GM12874 (cell line): ENCODE measurements at regions not wholly inside any gene's neighbourhood (a gene's known extent, or its start where the extent isn't known, plus 50 kb on each side); places are given as distances from the start of the nearest gene placed in this dataset.

ENCODE experiments used
- TF ChIP-seq, protein P1 (sequence below): IDR thresholded peaks from 2 replicates; pipeline ENCODE4 v1.5.1; 2011; ENCODE audit warnings: low read depth, mild to moderate bottlenecking, control low read depth, low read length, moderate library complexity; ENCODE audit not compliant: insufficient read depth

DNA sequence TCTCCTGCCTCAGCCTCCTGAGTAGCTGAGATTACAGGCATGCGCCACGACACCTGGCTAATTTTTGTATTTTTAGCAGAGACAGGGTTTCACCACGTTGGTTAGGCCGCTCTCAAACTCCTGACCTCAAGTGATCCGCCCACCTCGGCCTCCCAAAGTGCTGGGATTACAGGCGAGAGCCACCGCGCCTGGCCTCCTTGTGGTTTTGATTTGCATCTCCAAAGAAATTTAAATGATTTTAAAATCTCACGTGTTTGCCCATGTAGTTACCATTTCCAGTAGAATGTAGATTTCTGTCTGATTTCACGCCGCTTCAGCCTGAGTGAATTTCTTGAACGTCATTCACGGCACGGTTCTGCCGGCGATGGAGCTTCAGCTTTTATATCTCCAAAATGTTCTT is 55.8 kb downstream of the IGF2 start:
- TF ChIP-seq, protein P1, sequence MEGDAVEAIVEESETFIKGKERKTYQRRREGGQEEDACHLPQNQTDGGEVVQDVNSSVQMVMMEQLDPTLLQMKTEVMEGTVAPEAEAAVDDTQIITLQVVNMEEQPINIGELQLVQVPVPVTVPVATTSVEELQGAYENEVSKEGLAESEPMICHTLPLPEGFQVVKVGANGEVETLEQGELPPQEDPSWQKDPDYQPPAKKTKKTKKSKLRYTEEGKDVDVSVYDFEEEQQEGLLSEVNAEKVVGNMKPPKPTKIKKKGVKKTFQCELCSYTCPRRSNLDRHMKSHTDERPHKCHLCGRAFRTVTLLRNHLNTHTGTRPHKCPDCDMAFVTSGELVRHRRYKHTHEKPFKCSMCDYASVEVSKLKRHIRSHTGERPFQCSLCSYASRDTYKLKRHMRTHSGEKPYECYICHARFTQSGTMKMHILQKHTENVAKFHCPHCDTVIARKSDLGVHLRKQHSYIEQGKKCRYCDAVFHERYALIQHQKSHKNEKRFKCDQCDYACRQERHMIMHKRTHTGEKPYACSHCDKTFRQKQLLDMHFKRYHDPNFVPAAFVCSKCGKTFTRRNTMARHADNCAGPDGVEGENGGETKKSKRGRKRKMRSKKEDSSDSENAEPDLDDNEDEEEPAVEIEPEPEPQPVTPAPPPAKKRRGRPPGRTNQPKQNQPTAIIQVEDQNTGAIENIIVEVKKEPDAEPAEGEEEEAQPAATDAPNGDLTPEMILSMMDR: no peak

DNA sequence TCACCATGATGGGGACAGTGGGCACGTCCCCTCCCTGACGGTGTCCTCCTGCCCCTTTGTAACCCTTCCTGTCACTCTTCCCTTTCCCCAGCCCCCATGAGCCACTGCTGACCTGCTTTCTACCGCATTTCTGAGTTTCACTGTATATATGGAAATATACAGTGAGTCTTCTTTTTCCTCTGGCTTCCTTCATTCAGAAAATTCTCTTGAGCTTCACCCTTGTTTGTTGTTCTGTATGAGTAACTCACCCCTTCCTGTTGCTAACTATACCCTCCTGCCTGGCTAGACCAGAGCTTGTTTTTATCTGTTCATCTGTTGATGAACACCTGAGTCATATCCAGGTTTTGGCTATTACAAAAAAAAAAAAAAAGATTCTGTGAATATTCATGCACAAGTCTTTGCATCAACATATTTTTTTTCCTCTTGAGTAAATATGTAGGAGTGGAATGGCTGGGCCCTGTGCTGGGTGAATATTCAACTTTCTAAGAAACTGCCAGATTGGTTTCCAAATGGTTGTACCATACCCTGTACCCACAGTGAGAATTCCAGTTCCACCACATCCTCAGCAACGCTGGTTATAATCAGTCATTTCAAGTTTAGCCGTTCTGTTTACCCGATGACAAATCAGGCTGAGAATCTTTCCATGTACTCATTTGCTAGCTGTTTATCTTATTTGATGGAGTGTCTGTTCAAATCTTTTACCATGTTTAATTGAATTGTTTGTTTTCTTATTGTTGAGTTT is 62.0 kb downstream of the IGF2 start:
- TF ChIP-seq, protein P1: no peak

DNA sequence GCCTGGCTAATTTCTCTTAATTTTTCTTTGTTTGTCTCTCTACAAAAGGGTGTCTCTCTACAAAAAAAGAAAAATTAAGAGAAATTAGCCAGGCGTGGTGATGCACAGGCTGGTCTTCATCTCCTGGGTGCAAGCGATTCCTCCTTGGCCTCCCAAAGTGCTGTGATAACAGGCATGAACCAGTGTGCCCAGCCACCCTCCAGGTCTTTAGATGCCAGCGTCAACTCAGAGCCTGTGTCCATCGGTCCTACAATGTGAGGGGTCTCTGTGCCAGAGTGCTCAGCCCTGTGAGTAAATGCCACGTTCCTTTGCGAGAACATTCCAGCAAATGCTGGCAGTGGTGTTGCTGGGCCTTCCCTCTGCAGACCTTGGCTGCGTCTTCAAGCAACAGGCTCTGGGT is 62.7 kb downstream of the IGF2 start:
- TF ChIP-seq, protein P1: no peak

DNA sequence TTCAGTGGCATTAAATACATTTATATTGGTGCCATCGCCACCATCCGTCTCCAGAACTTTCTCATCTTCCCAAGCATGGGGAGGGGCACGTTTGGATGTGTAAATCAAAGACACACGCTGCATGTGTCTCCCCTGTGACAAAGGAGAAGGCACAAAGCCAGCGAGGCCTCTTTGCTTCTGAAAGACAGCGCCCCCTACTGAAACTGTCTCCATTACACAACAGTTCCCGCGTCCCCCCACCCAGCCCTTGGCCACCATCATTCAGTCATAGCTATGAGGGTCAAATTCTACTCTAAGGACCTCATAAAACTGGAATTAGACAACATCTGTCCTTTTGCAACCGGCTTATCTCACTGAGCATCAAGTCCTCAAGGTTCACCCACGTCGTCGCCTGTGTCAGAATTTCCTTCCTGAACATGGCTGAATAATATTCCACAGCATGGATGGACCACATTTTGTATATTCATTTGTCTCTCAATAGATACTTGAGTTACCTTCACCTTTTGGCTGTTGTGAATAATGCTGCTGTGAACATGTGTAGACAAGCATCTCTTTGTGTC is 64.8 kb downstream of the IGF2 start:
- TF ChIP-seq, protein P1: peak; percentile 36; the same call in 1 of the 2 replicates

DNA sequence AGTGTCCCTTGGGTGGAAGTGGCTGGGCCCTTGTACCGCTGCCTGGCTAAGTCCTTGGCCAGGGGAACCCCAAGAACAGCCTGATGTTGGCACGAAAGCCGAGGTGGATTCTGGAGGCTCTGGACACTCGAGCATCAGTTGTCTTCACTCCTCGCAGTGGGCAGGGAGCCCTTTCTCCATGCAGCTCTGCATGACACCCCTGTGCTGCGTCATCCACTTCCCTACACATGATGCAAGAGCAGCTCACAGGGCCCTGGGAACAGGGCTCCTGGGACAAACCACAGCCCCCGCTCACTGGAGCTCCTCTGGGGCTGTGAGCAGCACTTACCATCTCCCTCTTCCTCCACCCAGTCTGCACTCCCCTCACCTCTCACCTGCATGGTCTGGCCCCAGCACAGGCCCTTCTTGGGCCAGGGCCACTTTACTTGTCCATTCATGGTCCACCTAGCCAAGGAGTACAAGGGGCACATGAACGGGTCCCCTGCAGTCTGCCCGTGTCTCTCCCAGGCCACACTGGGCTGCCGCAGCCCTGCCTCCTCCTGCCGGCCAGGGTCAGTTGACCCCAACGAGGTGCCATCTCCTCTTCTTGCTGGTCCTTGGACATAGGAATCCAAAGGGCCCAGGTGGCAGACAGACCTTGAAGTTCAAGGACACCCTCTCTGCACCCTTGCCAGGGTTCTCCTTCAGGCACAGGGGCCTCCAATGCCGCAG is 66.5 kb downstream of the IGF2 start:
- TF ChIP-seq, protein P1: no peak

DNA sequence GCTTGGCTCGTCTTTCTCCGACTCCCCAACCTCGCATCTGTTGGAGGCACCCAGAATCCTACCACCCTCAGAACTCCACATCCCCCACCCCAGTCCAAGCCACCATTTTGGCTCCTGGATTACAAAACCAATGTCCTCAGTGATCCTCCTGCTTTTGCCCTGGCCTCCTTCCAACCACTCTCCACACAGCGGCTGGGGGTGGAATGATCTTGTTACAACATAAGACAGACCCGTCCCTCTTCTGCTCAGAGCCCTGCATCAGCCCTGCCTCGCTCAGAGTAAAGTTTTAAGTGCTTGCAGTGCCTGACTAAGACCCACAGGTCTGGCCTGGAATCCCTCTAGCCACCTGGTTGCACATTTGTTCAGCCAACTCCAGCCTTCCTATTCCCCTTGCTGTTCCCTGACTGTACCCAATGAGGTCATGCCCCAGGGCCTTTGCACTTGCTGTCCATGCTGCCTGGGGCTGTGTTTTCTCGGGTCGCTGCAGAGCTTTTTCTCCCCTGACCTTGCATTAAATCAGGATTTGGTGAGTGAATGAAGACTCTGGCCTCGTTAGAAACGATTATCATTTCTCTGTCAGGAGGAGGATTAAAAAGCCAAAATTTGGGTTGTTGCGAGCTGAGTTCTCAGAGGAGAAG is 67.3 kb downstream of the IGF2 start:
- TF ChIP-seq, protein P1: no peak
